GM06990 (cell line): ENCODE measurements at regions not wholly inside any gene's neighbourhood (a gene's known extent, or its start where the extent isn't known, plus 50 kb on each side); places are given as distances from the start of the nearest gene placed in this dataset.

Experiments used
- DNase-seq: peaks from one replicate; pipeline ENCODE4 v3.0.0-alpha.2; 2011; ENCODE audit not compliant: insufficient read length; ENCODE audit errors: extremely low read depth
- H3K27me3 ChIP-seq: replicated peaks from 2 replicates; pipeline ENCODE4 v1.6.0; 2011; ENCODE audit warnings: low read length; ENCODE audit not compliant: control insufficient read depth, insufficient read depth
- H3K36me3 ChIP-seq: 2 replicates; pipeline ENCODE4 v1.5.1; 2011; ENCODE audit warnings: low read length; ENCODE audit not compliant: control insufficient read depth, insufficient read depth
- H3K4me3 ChIP-seq: replicated peaks from 2 replicates; pipeline ENCODE4 v1.5.1; 2011; ENCODE audit warnings: low read depth, mild to moderate bottlenecking, control low read depth, low read length
- CTCF ChIP-seq: IDR thresholded peaks from 2 replicates; pipeline ENCODE4 v1.5.1; 2011; ENCODE audit warnings: low read length, control low read depth, mild to moderate bottlenecking, inconsistent platforms; ENCODE audit not compliant: insufficient read depth, poor library complexity, severe bottlenecking

- Histone ChIP-seq H3K36me3 (no peaks in the 10 kb centered on the region), H3K27me3 (no peaks in the 10 kb centered on the region), H3K4me3 (no peak overlapping the region)
- TF ChIP-seq CTCF: no peak
- DNase-seq: no peak
These were observed 387.8 kb downstream of the AEBP2 start for GRCh38 chr12:19826980-19827550.

- Histone ChIP-seq H3K36me3 (no peaks in the 10 kb centered on the region), H3K4me3 (no peak overlapping the region), H3K27me3 (no peaks in the 10 kb centered on the region)
- TF ChIP-seq CTCF: no peak
- DNase-seq: no peak
These were observed 390.0 kb downstream of the AEBP2 start for GRCh38 chr12:19829100-19829853.

- Histone ChIP-seq H3K27me3 (no peaks in the 10 kb centered on the region), H3K4me3 (no peak overlapping the region), H3K36me3 (no peaks in the 10 kb centered on the region)
- DNase-seq: no peak
- no peak for TF ChIP-seq CTCF
These were observed 391.2 kb downstream of the AEBP2 start for GRCh38 chr12:19830446-19830845.

- Histone ChIP-seq H3K36me3 (no peaks in the 10 kb centered on the region), H3K4me3 (no peak overlapping the region), H3K27me3 (no peaks in the 10 kb centered on the region)
- DNase-seq: no peak
- no peak for TF ChIP-seq CTCF
These were observed 394.6 kb downstream of the AEBP2 start for GRCh38 chr12:19833775-19834501.

- Histone ChIP-seq H3K36me3 (no peaks in the 10 kb centered on the region), H3K27me3 (no peaks in the 10 kb centered on the region), H3K4me3 (no peak overlapping the region)
- TF ChIP-seq CTCF: no peak
- no peak for DNase-seq
These were observed 395.3 kb downstream of the AEBP2 start for GRCh38 chr12:19834592-19834991.
